Suprapubic skin (tissue), 4 donors: ENCODE measurements at regions not wholly inside any gene's neighbourhood (a gene's known extent, or its start where the extent isn't known, plus 50 kb on each side); places are given as distances from the start of the nearest gene placed in this dataset.
A peak's percentile ranks its signal among the peaks of the same experiment; 100 is the strongest.

Source experiments
- DNase-seq, 2 donors: peaks; one replicate each; pipeline ENCODE4 v3.0.0-alpha.2; 2019; ENCODE audit warnings: low spot score in 2 of 2
- H3K27ac ChIP-seq: fragments of 200-600 bp; sonication (generic); one replicate; pipeline ENCODE4 v1.5.1; 2019
- H3K27me3 ChIP-seq: fragments of 200-600 bp; sonication (generic); one replicate; pipeline ENCODE4 v1.5.1; 2019
- H3K36me3 ChIP-seq: fragments of 200-600 bp; sonication (generic); one replicate; pipeline ENCODE4 v1.5.1; 2019
- H3K4me1 ChIP-seq: fragments of 200-600 bp; sonication (generic); one replicate; pipeline ENCODE4 v1.5.1; 2019
- H3K4me3 ChIP-seq: fragments of 200-600 bp; sonication (generic); one replicate; pipeline ENCODE4 v1.5.1; 2019; ENCODE audit warnings: mild to moderate bottlenecking
- H3K9me3 ChIP-seq: fragments of 200-600 bp; sonication (generic); one replicate; pipeline ENCODE4 v1.5.1; 2019
- EP300 ChIP-seq: sonication (generic); formaldehyde crosslinking; IDR thresholded peaks from one replicate; pipeline ENCODE4 v1.6.1; 2017; ENCODE audit warnings: antibody characterized with exemption
- POLR2A ChIP-seq, 2 donors: fragments of 450-650 bp; IDR thresholded peaks; one replicate each; pipeline ENCODE4 v1.6.1; 2017; ENCODE audit warnings: antibody characterized with exemption in 2 of 2, mild to moderate bottlenecking in 2 of 2, moderate library complexity in 2 of 2
- POLR2AphosphoS5 ChIP-seq, 3 donors: sonication (generic); formaldehyde crosslinking; IDR thresholded peaks; one replicate each; pipeline ENCODE4 v1.6.1; 2017; ENCODE audit warnings: antibody characterized with exemption in 3 of 3
- WGBS: methylation state at CpG from one replicate; pipeline ENCODE4 v1.1.5; 2018; 5-methylcytosine and 5-hydroxymethylcytosine counted together
- TF ChIP-seq, protein P1 (sequence below), 2 donors: fragments of 200-600 bp in 1 of 2; fragments of 450-650 bp in 1 of 2; sonication (generic) in 1 of 2; IDR thresholded peaks; one replicate each; pipeline ENCODE4 v1.5.1; 2016 to 2019; ENCODE audit warnings: antibody characterized with exemption in 2 of 2, mild to moderate bottlenecking in 1 of 2, moderate library complexity in 1 of 2

DNA sequence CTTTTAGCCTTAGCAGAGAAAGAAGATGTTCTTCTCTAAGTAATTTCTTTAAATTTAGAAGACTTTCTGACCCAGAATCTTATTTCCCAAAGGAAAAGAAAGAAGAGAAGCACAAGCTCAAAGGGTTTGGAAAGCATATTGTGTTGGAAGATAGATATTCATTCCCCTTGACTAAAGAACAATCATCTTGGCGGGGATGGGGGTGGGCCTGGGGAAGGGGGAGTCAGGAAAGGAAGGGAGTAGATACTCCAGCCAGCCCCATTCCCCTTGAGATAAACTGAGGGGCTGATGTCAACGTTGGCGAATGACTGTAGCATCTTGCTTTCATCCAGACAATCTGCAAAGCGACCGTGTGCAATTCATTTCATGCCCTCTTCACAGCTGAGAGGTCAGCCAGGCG, 66.5 kb upstream of the SIPA1L2 start:
- no peak for DNase-seq
- TF ChIP-seq, protein P1, sequence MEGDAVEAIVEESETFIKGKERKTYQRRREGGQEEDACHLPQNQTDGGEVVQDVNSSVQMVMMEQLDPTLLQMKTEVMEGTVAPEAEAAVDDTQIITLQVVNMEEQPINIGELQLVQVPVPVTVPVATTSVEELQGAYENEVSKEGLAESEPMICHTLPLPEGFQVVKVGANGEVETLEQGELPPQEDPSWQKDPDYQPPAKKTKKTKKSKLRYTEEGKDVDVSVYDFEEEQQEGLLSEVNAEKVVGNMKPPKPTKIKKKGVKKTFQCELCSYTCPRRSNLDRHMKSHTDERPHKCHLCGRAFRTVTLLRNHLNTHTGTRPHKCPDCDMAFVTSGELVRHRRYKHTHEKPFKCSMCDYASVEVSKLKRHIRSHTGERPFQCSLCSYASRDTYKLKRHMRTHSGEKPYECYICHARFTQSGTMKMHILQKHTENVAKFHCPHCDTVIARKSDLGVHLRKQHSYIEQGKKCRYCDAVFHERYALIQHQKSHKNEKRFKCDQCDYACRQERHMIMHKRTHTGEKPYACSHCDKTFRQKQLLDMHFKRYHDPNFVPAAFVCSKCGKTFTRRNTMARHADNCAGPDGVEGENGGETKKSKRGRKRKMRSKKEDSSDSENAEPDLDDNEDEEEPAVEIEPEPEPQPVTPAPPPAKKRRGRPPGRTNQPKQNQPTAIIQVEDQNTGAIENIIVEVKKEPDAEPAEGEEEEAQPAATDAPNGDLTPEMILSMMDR (IDR thresholded peaks at IDR 0.05): no peak
- no peak for TF ChIP-seq EP300
- TF ChIP-seq POLR2A (IDR thresholded peaks at IDR 0.05): no peak
- no peak for TF ChIP-seq POLR2AphosphoS5 (IDR thresholded peaks at IDR 0.05)
- H3K4me3 ChIP-seq: no peak overlapping the region
- H3K36me3 ChIP-seq: no peaks in the 10 kb centered on the region
- H3K27ac ChIP-seq: no peak overlapping the region
- peaks cover 15% of the 10 kb centered on the region for H3K27me3 ChIP-seq
- H3K9me3 ChIP-seq: no peaks in the 10 kb centered on the region
- 80% methylated on average over 6 of the region's 6 CpGs for WGBS
- peaks cover 9% of the 10 kb centered on the region for H3K4me1 ChIP-seq

DNA sequence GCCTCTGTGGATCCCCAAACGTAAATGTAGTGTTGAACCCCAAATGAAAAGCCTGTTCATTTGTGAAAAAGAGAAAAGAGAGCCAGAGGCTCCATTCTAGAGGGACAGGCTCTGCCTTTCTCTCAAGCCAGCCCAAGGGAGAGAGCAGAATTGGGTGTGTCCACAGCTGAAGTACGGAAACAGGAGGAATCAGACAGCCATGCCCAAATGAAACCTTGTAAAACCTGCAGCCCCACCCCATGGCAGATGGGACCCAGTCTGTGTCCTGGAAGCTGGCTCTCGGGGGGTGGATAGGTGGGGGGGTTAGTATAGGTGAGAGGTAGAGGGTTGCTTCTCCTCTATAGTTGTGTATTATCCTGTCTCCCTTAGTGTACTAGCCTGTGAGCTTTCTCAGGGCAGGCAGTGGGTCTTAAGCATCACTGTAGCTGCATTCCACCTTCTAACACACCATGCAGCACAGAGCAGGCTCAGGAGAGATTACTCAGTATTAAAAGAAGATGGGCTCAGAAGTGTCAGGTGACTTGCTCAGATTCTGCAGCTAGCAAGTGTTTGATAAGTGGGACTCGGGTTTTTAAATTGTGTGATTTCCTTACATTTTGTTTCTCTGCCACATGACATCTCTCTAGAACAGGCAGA, 67.4 kb upstream of the SIPA1L2 start:
- WGBS: 65% methylated on average over 4 of the region's 4 CpGs
- TF ChIP-seq EP300 (no peak), POLR2AphosphoS5 (IDR thresholded peaks at IDR 0.05) (no peak), POLR2A (IDR thresholded peaks at IDR 0.05) (no peak)
- TF ChIP-seq, protein P1 (IDR thresholded peaks at IDR 0.05): no peak
- no peak for DNase-seq

DNA sequence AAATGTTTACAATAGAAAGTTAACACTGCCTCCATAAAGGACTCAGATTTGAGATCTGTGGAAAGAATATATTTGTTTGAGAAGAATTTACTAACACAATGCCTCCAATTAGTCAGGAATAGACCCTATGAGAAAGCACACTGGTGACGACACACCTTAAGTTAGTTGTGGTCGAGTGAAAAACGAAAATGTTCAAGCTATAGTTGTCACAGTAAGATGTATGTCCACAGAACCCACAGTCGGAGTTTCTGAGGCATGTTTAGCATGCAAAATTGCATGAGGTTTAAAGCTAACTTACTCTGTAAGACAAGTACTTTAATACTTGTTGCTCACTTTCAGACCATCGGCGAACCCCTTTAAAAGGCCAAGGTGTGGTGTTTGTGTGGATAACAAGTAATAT, 69.9 kb upstream of the SIPA1L2 start:
- H3K27me3 ChIP-seq: no peaks in the 10 kb centered on the region
- no peak for DNase-seq
- H3K36me3 ChIP-seq: no peaks in the 10 kb centered on the region
- no peak for TF ChIP-seq EP300
- TF ChIP-seq, protein P1 (IDR thresholded peaks at IDR 0.05): no peak
- no peak for TF ChIP-seq POLR2A (IDR thresholded peaks at IDR 0.05)
- TF ChIP-seq POLR2AphosphoS5 (IDR thresholded peaks at IDR 0.05): no peak
- no peak overlapping the region for H3K27ac ChIP-seq
- 94% methylated on average over 6 of the region's 6 CpGs for WGBS
- no peaks in the 10 kb centered on the region for H3K9me3 ChIP-seq
- peaks cover 17% of the 10 kb centered on the region for H3K4me1 ChIP-seq
- H3K4me3 ChIP-seq: no peak overlapping the region

More for the DNA sequence above, 67.4 kb upstream of the SIPA1L2 start:
- Histone ChIP-seq H3K4me1 (peaks cover 9% of the 10 kb centered on the region), H3K27me3 (peaks cover 15% of the 10 kb centered on the region), H3K27ac (no peak overlapping the region), H3K36me3 (no peaks in the 10 kb centered on the region), H3K9me3 (no peaks in the 10 kb centered on the region), H3K4me3 (no peak overlapping the region)

DNA sequence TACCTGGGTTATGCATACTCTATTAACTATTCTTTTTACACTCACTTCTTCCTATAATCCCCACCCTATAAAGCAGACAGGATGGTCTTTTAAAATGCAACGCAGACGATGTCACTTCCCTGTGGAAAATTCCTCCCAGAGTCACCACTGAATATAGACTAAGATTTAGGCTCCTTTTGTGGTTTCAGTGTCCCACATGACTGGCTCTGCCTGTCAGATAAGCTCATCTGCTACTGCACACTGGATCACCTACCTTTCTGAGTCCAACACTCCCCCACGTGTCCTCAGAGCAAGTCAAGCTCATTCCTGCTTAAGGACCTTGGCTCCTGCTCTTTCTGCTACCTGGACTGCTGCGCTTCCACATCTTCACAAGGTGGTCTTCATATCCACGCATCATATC, 73.0 kb upstream of the SIPA1L2 start:
- no peak for TF ChIP-seq EP300
- TF ChIP-seq, protein P1 (IDR thresholded peaks at IDR 0.05): no peak
- no peak for TF ChIP-seq POLR2A (IDR thresholded peaks at IDR 0.05)
- no peak for TF ChIP-seq POLR2AphosphoS5 (IDR thresholded peaks at IDR 0.05)
- 93% methylated on average over 5 of the region's 5 CpGs for whole genome bisulfite sequencing
- no peak overlapping the region for H3K27ac ChIP-seq
- H3K27me3 ChIP-seq: no peaks in the 10 kb centered on the region
- H3K4me3 ChIP-seq: no peak overlapping the region
- no peaks in the 10 kb centered on the region for H3K9me3 ChIP-seq
- H3K4me1 ChIP-seq: peaks cover 31% of the 10 kb centered on the region
- no peak for DNase-seq
- no peaks in the 10 kb centered on the region for H3K36me3 ChIP-seq

DNA sequence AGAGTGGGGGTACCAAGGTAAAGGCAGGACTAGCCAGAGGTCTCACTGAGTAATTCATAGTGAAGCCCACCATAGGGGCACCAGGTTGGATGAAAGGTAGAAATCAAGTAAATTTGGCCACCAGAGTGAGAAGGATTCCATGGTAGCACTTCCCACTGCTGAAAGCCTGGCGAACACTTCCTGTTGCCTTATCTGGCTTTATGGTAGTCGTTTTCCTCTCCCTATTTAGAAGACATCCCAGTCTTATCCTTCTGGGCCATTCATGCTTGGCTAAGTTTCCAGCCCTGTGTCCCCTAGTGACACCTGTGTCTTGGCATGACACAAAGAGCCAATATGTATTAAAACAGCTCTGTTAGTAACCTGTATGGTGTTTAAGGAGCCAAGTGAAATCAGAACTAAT, 74.3 kb upstream of the SIPA1L2 start:
- no peaks in the 10 kb centered on the region for H3K36me3 ChIP-seq
- H3K9me3 ChIP-seq: no peaks in the 10 kb centered on the region
- H3K4me1 ChIP-seq: peaks cover 31% of the 10 kb centered on the region
- TF ChIP-seq, protein P1 (IDR thresholded peaks at IDR 0.05): no peak
- TF ChIP-seq POLR2A (IDR thresholded peaks at IDR 0.05) (no peak), EP300 (no peak), POLR2AphosphoS5 (IDR thresholded peaks at IDR 0.05) (no peak)
- no peak for DNase-seq
- H3K27ac ChIP-seq: peak overlapping the region; percentile 49
- H3K27me3 ChIP-seq: no peaks in the 10 kb centered on the region
- no peak overlapping the region for H3K4me3 ChIP-seq
- 74% methylated on average over 2 of the region's 2 CpGs for WGBS
